Stimulated activated CD8-positive, alpha-beta memory T cell treated with anti-CD3 and anti-CD28 coated beads, Interleukin-4, amount 100 ng/mL, for 4 hours (primary cell): ENCODE measurements at regions not wholly inside any gene's neighbourhood (a gene's known extent, or its start where the extent isn't known, plus 50 kb on each side); places are given as distances from the start of the nearest gene placed in this dataset.
"Not testable (repeated sequence)": the region's sequence is repeated elsewhere in the genome, so short reads cannot be mapped to it uniquely, and the experiment has no call there.

Source experiments
- DNase-seq, 2 donors: peaks; one replicate each; pipeline ENCODE4 v3.0.0-alpha.2; 2020; ENCODE audit warnings: low read depth in 2 of 2, low spot score in 1 of 2

DNA sequence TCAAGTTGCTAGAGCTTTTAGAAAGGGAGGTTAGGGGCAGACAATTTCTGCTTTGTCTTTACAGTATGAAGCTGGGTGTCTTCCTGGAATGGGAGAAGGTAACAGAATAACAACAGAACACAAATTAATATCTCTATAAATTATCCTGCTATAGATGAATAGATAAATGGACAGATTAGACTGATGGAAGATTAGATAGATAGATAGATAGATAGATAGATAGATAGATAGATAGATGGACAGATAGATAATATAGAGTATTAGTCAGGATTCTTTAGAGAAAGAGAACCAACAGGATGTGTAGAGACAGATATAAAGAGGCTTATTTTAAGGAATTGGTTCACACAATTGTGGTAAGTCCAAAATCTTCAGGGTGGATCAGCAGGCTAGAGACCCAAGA is 302.2 kb downstream of the BCL11A start:
- no peak for DNase-seq

DNA sequence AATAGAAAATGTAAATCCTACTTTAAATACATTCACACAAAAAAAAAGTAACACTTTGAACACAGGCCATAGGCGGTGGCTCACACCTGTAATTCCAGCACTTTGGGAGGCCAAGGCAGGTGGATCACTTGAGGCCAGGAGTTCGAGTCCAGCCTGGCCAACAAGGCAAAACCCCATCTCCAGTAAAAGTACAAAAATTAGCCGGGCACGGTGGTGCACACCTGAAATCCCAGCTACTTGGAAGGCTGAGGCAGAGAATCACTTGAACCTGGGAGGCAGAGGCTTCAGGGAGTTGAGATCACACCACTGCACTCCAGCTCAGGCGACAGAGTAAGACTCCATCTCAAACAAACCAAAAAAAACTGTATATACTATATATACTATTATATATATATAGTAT is 303.6 kb downstream of the BCL11A start:
- DNase-seq, result no peak

DNA sequence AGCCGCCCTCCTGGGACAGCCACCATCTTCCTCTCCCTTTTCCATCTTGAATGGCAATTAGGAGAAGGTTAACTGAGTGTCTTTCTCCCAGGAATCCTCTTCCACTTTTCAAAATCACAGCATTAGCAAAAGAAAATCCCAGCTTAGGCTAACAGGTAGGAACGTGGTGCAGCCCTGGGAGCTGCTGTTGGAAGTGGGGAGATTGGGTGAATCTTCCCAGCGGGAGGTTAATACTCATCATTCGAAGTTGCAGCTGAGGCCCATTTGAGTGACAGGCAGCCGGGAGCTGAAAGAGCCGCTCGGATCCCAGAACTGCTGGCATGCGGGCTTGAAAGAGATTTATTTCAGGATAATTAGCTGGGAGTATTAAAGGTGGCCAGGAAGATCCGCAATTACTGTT is 306.0 kb downstream of the BCL11A start:
- DNase-seq, result no peak

DNA sequence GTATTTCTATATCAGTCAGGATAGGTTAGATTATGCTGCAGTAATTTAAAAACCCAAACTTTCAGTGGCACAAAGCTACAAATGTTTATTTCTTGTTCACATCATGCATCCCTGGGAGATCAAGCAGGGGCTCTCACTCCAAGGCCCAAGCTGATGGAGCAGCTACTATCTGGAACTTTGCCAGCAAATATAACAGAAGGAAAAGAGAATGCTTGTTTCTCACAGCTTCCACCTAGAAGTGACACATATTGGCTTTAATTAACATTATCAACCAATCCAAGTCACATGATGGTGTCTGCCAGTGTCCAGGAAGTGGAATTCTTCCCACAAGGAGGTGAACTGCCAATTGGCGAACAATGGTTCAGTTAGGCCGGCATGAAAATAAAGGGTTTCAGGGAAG is 306.9 kb downstream of the BCL11A start:
- DNase-seq, result no peak

DNA sequence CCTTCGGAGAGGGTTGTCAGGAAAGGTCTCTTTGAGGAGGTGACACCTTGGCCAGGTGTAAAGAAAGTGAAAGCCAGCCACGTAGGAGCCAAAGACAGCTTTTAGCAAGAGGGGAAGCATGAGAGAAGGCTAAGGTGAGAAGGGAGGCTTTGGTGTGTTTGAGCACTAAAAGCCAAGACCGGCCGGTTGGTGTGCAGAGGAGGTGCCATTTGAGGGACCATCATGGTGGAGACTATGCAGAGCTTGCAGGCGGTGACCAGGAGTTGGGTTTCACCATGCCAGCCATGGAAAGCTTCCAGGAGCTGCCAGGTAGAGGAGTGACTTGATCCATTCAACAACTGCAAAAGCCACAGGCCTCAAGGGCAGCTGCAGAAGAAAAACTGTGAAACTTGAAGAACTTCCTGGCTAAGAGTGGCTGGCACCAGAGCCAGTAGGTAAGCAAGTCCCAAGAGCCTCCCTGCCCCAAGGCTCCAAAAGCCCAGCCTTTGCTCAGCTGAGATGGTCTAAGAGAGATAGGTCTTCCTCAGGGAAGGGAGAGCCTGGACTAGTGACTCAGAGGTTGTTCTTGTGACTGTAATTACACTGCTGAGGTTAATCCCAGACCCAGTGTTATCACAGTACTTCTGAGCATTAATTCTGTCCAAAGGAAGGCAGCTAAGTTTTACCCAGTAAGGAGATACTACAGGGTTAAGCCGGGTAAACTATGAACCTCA is 319.0 kb downstream of the BCL11A start:
- DNase-seq, result no peak

DNA sequence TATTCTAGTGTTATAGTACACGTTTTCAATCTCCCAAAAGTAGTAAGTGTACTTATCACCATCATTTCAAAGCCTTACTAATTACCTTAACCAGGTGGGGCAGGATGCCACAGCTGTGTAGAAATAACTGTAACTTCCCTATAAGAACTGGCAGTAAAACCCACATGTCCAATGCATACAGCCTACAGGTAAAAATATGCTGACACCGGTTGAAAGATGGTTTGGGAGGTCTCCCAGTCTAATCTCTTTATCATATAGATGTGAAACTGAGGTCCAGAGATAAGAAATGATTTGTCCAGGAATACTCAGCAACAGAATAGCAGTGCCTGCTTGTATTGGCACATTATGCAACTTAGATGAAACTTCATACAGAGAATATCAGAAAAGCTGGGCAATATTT is 322.9 kb downstream of the BCL11A start:
- DNase-seq, result no peak

DNA sequence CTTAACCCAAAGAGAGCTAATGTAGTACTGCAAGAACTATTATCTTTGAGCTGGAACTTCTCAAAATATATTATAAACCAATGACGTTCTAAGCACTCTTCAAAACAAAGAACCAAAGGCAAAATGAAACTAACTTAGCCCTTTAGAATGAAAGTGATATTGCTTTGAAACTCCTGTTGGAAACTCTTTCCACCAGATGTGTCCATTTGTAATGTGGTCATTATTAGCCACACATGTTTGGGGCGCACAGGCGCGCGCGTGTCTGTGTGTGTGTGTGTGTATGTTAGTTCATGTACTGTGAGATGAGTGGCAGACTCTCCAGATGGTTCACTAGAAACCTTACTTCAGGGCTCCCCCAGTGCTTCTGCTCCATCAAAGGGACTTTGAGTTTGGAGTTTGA is 323.4 kb downstream of the BCL11A start:
- DNase-seq, result no peak

DNA sequence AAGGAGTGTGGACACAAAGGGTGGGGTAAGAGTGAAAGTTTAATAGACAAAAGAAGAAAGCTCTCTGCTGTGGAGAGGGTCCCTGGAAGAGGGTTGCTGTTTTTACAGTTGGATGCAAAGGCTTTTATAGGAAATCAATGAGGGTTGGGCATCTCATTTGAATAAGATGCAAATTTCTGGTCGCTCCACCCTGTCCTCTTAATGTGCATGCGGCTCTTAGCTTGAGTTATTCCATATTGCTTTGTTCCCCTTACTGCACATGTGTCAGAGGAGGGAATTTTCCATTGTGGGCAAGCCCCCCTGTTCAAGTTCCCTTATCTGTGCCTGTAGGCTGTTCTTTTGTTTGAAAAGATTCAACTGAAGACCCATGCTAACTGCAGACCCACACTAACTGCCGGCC is 326.5 kb downstream of the BCL11A start:
- DNase-seq, result no peak

DNA sequence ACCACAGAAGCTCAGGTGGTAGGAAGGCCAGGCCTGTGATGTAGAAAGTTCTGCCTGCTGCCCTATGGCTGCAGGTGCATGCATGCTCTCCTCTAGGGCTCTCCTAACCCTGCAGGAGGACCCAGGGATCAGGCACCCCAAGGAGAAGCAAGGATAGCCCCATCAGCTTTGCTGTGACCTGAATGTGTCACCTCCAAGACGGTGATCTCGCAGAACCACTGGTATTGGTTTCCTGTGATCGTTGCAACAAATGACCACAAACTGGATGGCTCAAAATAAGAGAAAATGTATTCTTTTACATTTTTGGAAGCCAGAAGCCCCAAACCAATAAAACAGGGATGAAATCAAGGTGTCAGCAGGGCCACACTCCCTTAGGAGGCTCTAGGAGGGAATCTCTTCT is 327.3 kb downstream of the BCL11A start:
- no peak for DNase-seq

DNA sequence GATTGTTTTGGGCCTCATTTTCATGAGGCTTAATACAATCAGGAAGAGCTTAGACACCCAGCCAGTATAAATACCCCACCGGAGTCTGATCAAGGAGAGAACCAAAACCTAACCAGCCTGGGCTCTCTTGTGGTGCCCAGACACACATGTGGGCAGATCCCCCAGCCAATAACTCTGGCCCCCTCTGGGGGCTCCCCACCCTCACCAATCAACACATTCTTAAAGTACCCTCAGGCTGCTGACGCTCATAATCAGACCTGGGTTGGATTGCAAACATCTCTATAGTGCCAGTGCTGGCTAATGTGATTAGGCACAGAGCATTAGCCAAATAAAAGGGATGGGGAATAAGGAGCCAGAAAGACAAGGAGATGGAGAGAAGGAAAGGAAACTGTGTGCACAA is 329.6 kb downstream of the BCL11A start:
- no peak for DNase-seq

DNA sequence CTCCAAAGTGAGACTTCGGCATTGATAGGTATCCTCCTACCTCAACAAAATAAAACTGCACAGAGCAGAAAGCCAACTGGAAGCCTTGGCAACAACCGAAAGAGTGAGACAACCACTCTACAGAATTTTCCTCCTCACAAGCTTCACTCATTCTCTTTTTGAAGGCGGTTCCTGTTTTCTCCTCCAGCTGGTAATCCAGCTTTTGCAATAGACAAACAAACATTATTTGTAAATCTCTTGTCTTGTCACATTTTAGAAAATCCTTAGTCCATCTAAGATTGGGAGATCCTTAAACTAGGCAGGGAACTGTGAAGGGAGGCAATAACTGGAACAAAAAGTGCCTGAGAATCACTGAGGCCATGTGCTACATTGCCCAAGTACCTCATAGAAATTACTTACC is 332.4 kb downstream of the BCL11A start:
- no peak for DNase-seq

DNA sequence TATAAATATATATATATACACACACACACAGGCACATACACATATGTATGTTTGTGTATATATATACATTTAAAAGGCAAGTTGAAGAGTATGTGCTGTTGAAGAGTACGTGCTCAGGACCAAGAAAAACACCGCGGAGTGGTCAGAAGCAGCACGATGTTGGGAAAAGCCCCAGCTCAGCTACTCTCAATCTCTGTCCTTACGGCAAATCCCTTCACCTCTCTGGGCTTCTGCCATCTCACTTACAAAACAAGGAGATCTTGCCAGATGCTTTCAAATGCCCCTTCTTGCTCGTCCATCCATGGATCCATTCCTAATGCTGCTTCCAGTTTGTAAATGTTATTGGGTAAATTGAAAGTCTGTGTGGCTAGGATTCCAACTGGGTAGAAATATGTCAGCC is 333.9 kb downstream of the BCL11A start:
- no peak for DNase-seq

DNA sequence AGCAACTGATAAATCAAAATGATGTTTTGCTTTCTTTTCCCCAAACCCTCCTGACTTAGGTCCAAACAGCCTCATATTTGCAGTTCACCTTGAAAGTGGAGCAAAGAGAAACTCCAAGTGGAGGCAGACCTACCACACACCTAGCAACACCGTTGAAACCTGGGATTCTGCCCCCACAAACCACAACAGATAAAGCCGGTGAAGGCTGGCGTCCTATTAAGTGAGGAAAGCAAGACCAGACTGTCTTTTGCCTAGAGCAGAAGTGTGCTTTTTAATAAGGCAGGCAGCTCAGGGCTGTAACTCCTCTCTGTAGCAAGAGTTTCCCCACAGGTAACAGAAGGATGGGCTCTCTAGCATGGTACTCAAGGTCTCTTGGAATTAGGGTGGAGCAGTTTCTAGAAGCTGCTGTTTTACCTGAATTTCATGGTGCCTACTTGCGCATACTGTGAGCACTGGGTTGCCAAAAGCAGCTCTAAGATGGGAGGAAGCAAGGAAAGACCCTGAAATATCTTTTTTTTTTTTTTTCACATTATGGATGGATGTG is 336.9 kb downstream of the BCL11A start:
- DNase-seq, result no peak

DNA sequence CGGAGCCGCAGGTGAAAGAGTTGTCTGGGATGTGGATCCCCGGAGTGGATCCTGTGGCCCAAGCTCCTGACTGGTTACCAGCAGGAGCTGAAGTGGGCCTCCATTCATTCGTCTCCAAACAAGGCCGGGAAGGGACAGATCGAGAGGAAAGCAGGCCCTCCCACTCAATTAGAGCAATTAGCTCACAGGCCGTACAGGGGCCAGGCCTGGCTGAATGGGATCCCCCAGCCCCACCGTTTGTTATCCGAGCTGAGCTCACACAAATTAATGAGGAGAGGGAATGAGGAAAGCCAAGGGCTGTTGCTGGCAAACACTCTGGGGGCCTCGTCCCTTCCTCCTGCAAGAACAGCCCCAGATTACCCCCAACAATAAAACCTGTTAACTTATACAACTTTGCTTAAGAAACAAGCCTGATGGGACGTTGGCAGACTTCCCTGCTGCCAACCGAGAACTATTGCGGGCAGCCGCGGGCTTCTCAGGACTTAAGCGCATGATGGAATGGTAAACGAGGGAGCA is 338.0 kb downstream of the BCL11A start:
- DNase-seq, result no peak

DNA sequence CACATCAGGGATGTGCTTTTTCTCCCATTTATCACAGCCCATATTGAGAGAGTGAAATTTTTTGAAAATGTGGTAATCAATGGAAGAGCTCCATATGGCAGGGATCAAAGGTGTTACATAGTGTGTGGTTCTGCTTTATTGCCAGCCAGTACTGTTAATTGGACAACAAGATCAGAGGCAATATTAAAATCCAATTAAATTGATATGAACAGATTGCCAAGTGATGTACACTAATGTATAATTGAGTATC is 338.9 kb downstream of the BCL11A start:
- no peak for DNase-seq

DNA sequence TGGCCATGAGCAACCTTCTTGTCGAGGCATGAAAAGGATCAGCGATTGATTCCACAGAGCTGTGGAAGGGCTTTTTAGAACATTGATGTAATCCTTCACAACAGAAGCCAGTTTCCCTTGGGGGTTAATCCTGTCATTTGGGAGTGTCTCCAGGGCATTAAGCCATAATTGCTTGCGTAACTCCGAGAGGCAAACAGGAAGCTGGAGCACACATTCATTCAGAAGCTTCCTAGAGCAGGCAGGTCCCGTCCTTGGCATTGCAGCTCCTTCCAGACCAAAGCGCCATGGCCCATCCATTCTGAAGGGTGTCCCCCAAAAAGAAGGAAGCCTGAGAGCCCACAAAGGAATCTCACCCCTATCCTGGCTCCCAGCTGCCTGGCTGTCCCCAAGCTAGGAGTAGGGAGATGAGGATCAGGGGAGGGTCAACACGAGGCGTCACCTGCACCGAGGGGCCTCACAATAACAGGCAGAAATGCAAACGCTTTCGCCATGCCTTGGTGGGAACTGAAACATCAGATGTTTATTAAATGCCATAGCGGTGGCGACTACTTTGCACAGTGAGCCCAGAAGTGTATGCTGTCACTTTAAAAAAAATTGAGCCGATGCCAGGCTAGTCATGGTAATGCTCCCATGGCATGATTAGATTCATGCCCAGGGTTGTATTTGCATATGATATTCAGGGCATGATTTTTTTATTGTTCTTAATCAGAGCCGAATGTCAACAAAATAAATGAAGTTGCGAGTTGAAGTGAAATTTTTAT is 339.4 kb downstream of the BCL11A start:
- no peak for DNase-seq

DNA sequence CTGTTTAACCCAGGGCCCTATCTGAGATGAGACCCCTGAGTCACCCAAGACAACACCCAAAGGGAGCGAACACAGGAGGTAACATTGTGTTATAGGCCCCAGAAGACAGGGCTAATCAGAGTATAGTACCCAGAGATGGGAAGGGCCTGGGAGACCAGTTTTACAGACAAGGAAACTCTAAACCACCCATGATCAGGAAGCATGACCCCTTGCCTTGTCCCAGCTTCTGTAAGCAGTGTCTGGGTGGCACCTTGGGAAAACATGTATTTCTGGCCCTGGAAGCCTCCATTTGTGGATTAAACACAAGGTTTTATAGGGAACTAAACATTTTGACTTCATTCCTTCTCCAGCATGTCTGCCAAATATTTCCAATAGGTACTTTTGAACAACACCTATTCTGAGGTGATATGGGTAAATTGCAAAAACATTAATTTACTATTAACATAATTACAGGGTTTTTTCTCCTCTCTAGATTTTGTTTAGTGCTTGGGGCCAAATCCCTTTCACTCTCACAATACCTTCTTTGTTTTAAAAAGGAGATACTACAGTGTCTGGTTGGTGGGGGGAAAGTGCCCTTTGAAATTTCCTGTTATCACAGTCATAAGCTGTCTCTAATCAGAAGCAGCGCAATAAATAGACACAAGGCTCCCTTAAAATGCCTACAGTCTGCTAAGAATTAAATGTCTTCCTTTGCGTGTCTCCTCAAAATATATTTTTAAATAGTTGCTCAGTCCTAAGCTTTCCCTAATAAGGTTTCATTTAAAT is 341.1 kb downstream of the BCL11A start:
- no peak for DNase-seq

DNA sequence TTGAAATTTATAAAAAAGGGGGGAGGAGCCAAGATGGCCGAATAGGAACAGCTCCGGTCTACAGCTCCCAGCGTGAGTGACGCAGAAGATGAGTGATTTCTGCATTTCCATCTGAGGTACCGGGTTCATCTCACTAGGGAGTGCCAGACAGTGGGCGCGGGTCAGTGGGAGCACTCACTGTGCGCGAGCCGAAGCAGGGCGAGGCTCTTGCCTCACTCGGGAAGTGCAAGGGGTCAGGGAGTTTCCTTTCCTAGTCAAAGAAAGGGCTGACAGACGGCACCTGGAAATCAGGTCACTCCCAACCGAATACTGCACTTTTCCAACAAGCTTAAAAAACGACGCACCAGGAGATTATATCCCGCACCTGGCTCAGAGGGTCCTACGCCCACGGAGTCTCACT is 364.4 kb downstream of the BCL11A start:
- not testable (repeated sequence) for DNase-seq

DNA sequence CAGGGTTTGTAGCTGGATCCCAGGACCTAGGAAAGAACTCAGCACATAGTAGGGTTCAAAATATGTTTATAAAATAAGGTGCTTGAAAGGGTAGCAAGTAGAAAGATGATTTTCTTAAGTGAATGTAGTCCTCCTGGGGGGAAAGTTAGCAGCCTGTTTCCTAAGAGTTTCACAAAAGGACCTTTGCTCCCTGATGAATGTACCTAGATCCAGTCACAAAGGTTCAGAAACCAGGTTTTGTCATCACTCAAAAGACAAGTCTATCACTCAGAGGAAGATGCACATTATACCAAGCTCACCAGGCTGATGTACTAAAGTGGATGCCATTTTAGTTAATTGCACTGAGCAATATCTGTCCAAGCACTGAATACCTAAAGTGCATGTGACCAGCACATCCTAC is 378.2 kb downstream of the BCL11A start:
- DNase-seq, result no peak

DNA sequence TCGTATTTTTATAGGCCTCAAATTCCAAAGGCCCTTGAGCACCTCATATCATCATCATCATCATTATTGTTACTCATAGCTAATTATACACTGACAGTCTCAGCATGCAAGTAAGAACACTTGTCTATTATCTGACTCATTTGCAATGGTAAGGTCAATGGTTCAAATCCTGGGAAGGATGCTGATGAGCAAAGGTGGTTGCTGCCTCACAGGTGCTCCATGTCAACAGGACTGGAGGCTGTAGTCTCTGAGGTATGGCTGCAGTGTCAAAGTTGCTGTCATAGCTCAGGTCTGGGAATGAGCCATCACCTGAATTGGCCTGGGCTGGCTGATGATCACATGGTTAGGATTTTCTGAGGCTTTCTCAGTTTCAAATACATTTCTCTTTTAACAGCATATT is 379.3 kb downstream of the BCL11A start:
- no peak for DNase-seq

DNA sequence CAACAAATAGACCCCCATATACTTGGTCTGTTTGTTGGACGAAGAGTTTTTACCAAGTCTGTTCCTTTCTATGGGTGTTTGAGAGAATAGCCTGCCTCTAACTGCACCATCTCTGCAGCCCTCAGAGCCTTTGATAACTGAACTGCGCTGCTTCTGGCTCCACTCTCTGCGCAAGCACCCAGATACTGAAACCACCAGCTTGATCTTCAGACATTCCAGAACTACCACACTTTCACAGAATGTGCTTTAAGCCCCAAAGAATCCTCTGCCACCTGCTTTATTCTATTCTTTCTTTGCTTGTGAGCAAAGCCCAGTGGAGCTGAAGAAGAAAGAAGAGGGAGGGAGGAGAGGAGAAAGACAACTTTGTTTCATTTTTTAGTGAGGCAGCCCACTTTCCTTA is 380.7 kb downstream of the BCL11A start:
- no peak for DNase-seq

DNA sequence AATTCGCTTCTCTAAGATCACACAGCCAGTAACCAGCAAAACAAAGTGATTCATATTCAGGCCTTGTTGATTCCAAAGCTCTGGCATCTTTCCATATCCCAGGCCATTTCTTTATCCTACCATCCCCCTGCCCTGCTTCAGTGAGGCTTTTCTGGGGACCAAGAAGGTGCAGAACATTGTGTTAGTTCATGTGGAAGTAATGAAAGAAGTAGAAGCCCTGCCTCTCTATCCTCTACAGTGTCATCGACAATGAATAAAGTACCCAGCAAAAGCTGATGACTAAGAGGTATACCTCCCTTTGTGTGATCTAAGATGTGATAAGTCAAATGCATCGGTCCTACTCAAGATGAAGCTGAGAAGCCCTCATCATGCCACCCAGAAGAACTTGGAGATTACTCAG is 383.2 kb downstream of the BCL11A start:
- DNase-seq, result no peak
